ENCODE measurements at regions not wholly inside any gene's neighbourhood (a gene's known extent, or its start where the extent isn't known, plus 50 kb on each side); places are given as distances from the start of the nearest gene placed in this dataset.
"Not testable (repeated sequence)": the region's sequence is repeated elsewhere in the genome, so short reads cannot be mapped to it uniquely, and the experiment has no call there.

- H3K4me1 ChIP-seq: no peaks in the 10 kb centered on the region
- no peak overlapping the region for H3K4me3 ChIP-seq
- no peak for DNase-seq (ENCODE audit: low spot score)
- H3K27me3 ChIP-seq: no peaks in the 10 kb centered on the region
- H3K27ac ChIP-seq: no peak overlapping the region
- H3K9me3 ChIP-seq: peaks cover 0 to 11% of the 10 kb centered on the region in 2 donors
- TF ChIP-seq CTCF (IDR thresholded peaks at IDR 0.05): no peak
- H3K36me3 ChIP-seq: peaks cover 11% of the 10 kb centered on the region
These were observed 184.7 kb upstream of the ZCCHC13 start for GRCh38 chrX:74119016-74119910.

- Histone ChIP-seq H3K4me3 (no peak overlapping the region), H3K27ac (no peak overlapping the region), H3K27me3 (no peaks in the 10 kb centered on the region), H3K4me1 (no peaks in the 10 kb centered on the region), H3K36me3 (peaks cover 10% of the 10 kb centered on the region), H3K9me3 (peaks cover 0 to 11% of the 10 kb centered on the region in 2 donors)
- no peak for TF ChIP-seq CTCF (IDR thresholded peaks at IDR 0.05)
- DNase-seq (ENCODE audit: low spot score): no peak
These were observed 185.7 kb upstream of the ZCCHC13 start for GRCh38 chrX:74117962-74118902.

DNA sequence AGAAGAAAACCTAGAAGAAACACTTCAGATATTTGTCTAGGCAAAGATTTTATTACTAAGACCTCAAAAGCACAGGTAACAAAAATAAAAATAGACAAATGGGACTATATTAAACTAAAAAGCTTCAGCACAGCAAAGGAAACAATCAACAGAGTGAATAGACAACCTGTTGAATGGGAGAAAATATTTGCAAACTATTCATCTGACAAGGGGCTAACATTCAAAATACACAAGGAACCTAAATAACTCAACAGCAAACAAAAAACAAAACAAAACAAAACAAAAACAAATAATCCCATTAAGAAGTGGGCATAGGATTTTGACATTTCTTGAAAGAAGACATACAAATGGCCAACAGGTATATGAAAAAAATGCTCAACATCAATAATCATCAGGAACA is 192.7 kb upstream of the ZCCHC13 start:
- Histone ChIP-seq H3K4me1 (no peaks in the 10 kb centered on the region), H3K9me3 (peaks cover 0 to 15% of the 10 kb centered on the region in 2 donors), H3K27me3 (no peaks in the 10 kb centered on the region), H3K27ac (no peak overlapping the region), H3K36me3 (no peaks in the 10 kb centered on the region), H3K4me3 (no peak overlapping the region)
- TF ChIP-seq CTCF (IDR thresholded peaks at IDR 0.05): no peak
- no peak for DNase-seq (ENCODE audit: low spot score)

- no peak overlapping the region for H3K4me3 ChIP-seq
- H3K9me3 ChIP-seq: peaks cover 0 to 15% of the 10 kb centered on the region in 2 donors
- no peak for DNase-seq (ENCODE audit: low spot score)
- H3K27ac ChIP-seq: no peak overlapping the region
- H3K27me3 ChIP-seq: no peaks in the 10 kb centered on the region
- TF ChIP-seq CTCF (IDR thresholded peaks at IDR 0.05): no peak
- H3K36me3 ChIP-seq: no peaks in the 10 kb centered on the region
- H3K4me1 ChIP-seq: no peaks in the 10 kb centered on the region
These were observed 196.3 kb upstream of the ZCCHC13 start for GRCh38 chrX:74107666-74108065.

GRCh38 chrX:74104356-74105015 is 199.5 kb upstream of the ZCCHC13 start:
- no peak for DNase-seq (ENCODE audit: low spot score)
- Histone ChIP-seq H3K27ac (no peak overlapping the region), H3K27me3 (no peaks in the 10 kb centered on the region), H3K4me3 (no peak overlapping the region), H3K9me3 (no peaks in the 10 kb centered on the region), H3K4me1 (no peaks in the 10 kb centered on the region), H3K36me3 (no peaks in the 10 kb centered on the region)
- TF ChIP-seq CTCF (IDR thresholded peaks at IDR 0.05): no peak

- H3K4me3 ChIP-seq; H3K36me3 ChIP-seq; H3K4me1 ChIP-seq; DNase-seq (ENCODE audit: low spot score); H3K9me3 ChIP-seq; H3K27me3 ChIP-seq; H3K27ac ChIP-seq: not testable (repeated sequence)
These were observed 205.6 kb upstream of the ZCCHC13 start for GRCh38 chrX:74098407-74098806.

Data from right atrium auricular region (tissue), 2 donors.